NCI-H446 treated with DMSO at 0.1 percent for 48 hours (cell line): ENCODE measurements at regions not wholly inside any gene's neighbourhood (a gene's known extent, or its start where the extent isn't known, plus 50 kb on each side); places are given as distances from the start of the nearest gene placed in this dataset.

Source experiments
- DNase-seq: peaks from one replicate; lab custom pipeline; 2025; lab: John Stamatoyannopoulos, UW

- no peak for DNase-seq
Observed at GRCh38 chr3:30069056-30069455, 537.3 kb upstream of the TGFBR2 start.

- DNase-seq, result peak; percentile 4
Observed at GRCh38 chr3:30073040-30073439, 533.4 kb upstream of the TGFBR2 start.

- no peak for DNase-seq
Observed at GRCh38 chr3:30073622-30074021, 532.8 kb upstream of the TGFBR2 start.

- no peak for DNase-seq
Observed at GRCh38 chr3:30075514-30075913, 530.9 kb upstream of the TGFBR2 start.

GRCh38 chr3:30076899-30077298, 529.5 kb upstream of the TGFBR2 start:
- no peak for DNase-seq

GRCh38 chr3:30077746-30078145, 528.7 kb upstream of the TGFBR2 start:
- DNase-seq, result no peak

- DNase-seq, result peak; percentile 52
Observed at GRCh38 chr3:30078736-30079135, 527.7 kb upstream of the TGFBR2 start.

- no peak for DNase-seq
Observed at GRCh38 chr3:30081904-30082303, 524.5 kb upstream of the TGFBR2 start.

- no peak for DNase-seq
Observed at GRCh38 chr3:30082652-30083051, 523.7 kb upstream of the TGFBR2 start.

GRCh38 chr3:30083315-30083714, 523.1 kb upstream of the TGFBR2 start:
- no peak for DNase-seq

GRCh38 chr3:30084316-30084715, 522.1 kb upstream of the TGFBR2 start:
- no peak for DNase-seq

- DNase-seq, result no peak
Observed at GRCh38 chr3:30084971-30085403, 521.4 kb upstream of the TGFBR2 start.

GRCh38 chr3:30085486-30085885, 520.9 kb upstream of the TGFBR2 start:
- no peak for DNase-seq

- DNase-seq, result no peak
Observed at GRCh38 chr3:30091686-30092085, 514.7 kb upstream of the TGFBR2 start.

- no peak for DNase-seq
Observed at GRCh38 chr3:30097022-30097650, 509.3 kb upstream of the TGFBR2 start.

GRCh38 chr3:30098243-30098642, 508.2 kb upstream of the TGFBR2 start:
- no peak for DNase-seq

GRCh38 chr3:30098653-30099455, 507.5 kb upstream of the TGFBR2 start:
- no peak for DNase-seq

GRCh38 chr3:30102356-30102755, 504.0 kb upstream of the TGFBR2 start:
- no peak for DNase-seq

GRCh38 chr3:30103186-30103585, 503.2 kb upstream of the TGFBR2 start:
- DNase-seq, result no peak

- DNase-seq, result no peak
Observed at GRCh38 chr3:30107531-30107930, 498.9 kb upstream of the TGFBR2 start.

GRCh38 chr3:30112411-30112810, 494.0 kb upstream of the TGFBR2 start:
- DNase-seq, result no peak

GRCh38 chr3:30112902-30113484, 493.4 kb upstream of the TGFBR2 start:
- DNase-seq, result peak; percentile 66

GRCh38 chr3:30113906-30114305, 492.5 kb upstream of the TGFBR2 start:
- no peak for DNase-seq
